ENCODE measurements at regions not wholly inside any gene's neighbourhood (a gene's known extent, or its start where the extent isn't known, plus 50 kb on each side); places are given as distances from the start of the nearest gene placed in this dataset.

DNA sequence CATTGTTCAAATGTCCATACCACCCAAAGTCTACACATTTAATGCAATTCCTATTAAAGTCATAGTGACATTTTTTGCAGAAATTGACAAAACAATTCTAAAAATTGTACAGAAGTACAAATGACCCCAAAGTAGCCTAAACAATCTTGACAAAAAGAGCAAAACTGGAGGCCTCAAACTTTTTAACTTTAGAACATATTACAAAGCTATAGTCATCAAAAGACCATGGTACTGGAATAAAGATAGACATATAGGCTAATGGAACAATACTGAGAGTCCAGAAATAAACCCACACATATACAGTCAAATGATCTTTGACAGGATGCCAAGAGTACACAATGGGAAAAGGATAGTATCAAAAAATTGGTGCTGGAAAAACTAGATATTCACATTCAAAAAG lies 213.2 kb upstream of the SAMSN1 start:
- no peak for TF ChIP-seq YY1 (IDR thresholded peaks at IDR 0.05; ENCODE audit: insufficient read depth, insufficient read length)
- TF ChIP-seq SUZ12 (IDR thresholded peaks at IDR 0.05; ENCODE audit: extremely low read depth, insufficient read depth, insufficient read length), result no peak
